Hepatocyte (in vitro differentiated cells): ENCODE measurements at regions not wholly inside any gene's neighbourhood (a gene's known extent, or its start where the extent isn't known, plus 50 kb on each side); places are given as distances from the start of the nearest gene placed in this dataset.
A peak's percentile ranks its signal among the peaks of the same experiment; 100 is the strongest.

Experiments
- DNase-seq: peaks from one replicate; pipeline ENCODE4 v3.0.0-alpha.2; 2016; ENCODE audit warnings: low spot score
- H2AFZ ChIP-seq: fragments of 200-600 bp; sonication (generic); 2 replicates; pipeline ENCODE4 v1.6.0; 2016; ENCODE audit warnings: antibody characterized with exemption, mild to moderate bottlenecking
- H3K27ac ChIP-seq: fragments of 200-600 bp; sonication (generic); 2 replicates; pipeline ENCODE4 v1.5.1; 2016; ENCODE audit warnings: mild to moderate bottlenecking
- H3K27me3 ChIP-seq: fragments of 200-600 bp; sonication (generic); 2 replicates; pipeline ENCODE4 v1.6.1; 2016
- H3K36me3 ChIP-seq: fragments of 200-600 bp; sonication (generic); replicated peaks from 2 replicates; pipeline ENCODE4 v1.5.1; 2016; ENCODE audit warnings: low read depth; ENCODE audit not compliant: insufficient read depth
- H3K4me1 ChIP-seq: fragments of 200-600 bp; sonication (generic); 2 replicates; pipeline ENCODE4 v1.5.1; 2016; ENCODE audit warnings: mild to moderate bottlenecking, moderate library complexity; ENCODE audit not compliant: insufficient read depth
- H3K4me2 ChIP-seq: fragments of 200-600 bp; sonication (generic); 2 replicates; pipeline ENCODE4 v1.6.0; 2016
- H3K4me3 ChIP-seq: fragments of 200-600 bp; sonication (generic); 2 replicates; pipeline ENCODE4 v1.5.1; 2016; ENCODE audit warnings: mild to moderate bottlenecking
- H3K79me2 ChIP-seq: fragments of 200-600 bp; sonication (generic); 2 replicates; pipeline ENCODE4 v1.6.0; 2017; ENCODE audit warnings: mild to moderate bottlenecking
- H3K9me2 ChIP-seq: fragments of 200-600 bp; sonication (generic); replicated peaks from 2 replicates; pipeline ENCODE4 v1.6.0; 2017; ENCODE audit warnings: mild to moderate bottlenecking; ENCODE audit not compliant: insufficient read depth
- H3K9me3 ChIP-seq: fragments of 200-600 bp; sonication (generic); 2 replicates; pipeline ENCODE4 v1.5.1; 2016; ENCODE audit warnings: low read depth, mild to moderate bottlenecking
- H4K20me1 ChIP-seq: fragments of 200-600 bp; sonication (generic); 2 replicates; pipeline ENCODE4 v1.6.0; 2016; ENCODE audit warnings: mild to moderate bottlenecking; ENCODE audit not compliant: insufficient read depth, poor library complexity, severe bottlenecking
- CTCF ChIP-seq: fragments of 200-600 bp; sonication (generic); IDR thresholded peaks from 2 replicates; pipeline ENCODE4 v1.5.1; 2016; ENCODE audit warnings: antibody characterized with exemption, mild to moderate bottlenecking; ENCODE audit not compliant: poor library complexity
- EZH2 ChIP-seq: fragments of 200-600 bp; sonication (generic); IDR thresholded peaks from 2 replicates; pipeline ENCODE4 v1.6.1; 2016; ENCODE audit warnings: antibody characterized with exemption, mild to moderate bottlenecking, borderline replicate concordance
- EZH2phosphoT487 ChIP-seq: fragments of 200-600 bp; sonication (generic); IDR thresholded peaks from one replicate; pipeline ENCODE4 v1.6.1; 2018; ENCODE audit warnings: antibody characterized with exemption, mild to moderate bottlenecking, low read depth, moderate library complexity; ENCODE audit not compliant: unreplicated experiment, severe bottlenecking
- WGBS: methylation state at CpG from one replicate; pipeline ENCODE4 v1.1.6; 2016; ENCODE audit warnings: low lambda C conversion rate; ENCODE audit errors: missing lambda C conversion rate; 5-methylcytosine and 5-hydroxymethylcytosine counted together

GRCh38 chr3:81406318-81406717 lies 355.1 kb downstream of the GBE1 start:
- Histone ChIP-seq H3K9me2 (no peaks in the 10 kb centered on the region), H3K27me3 (no peaks in the 10 kb centered on the region), H3K9me3 (no peaks in the 10 kb centered on the region), H2AFZ (no peak overlapping the region), H3K4me3 (no peak overlapping the region), H4K20me1 (no peaks in the 10 kb centered on the region), H3K27ac (no peak overlapping the region), H3K4me2 (no peak overlapping the region), H3K36me3 (no peaks in the 10 kb centered on the region), H3K4me1 (no peaks in the 10 kb centered on the region), H3K79me2 (no peaks in the 10 kb centered on the region)
- WGBS = 27% methylated on average over 1 of the region's 1 CpG
- TF ChIP-seq EZH2phosphoT487 (no peak), EZH2 (no peak), CTCF (no peak)
- no peak for DNase-seq

DNA sequence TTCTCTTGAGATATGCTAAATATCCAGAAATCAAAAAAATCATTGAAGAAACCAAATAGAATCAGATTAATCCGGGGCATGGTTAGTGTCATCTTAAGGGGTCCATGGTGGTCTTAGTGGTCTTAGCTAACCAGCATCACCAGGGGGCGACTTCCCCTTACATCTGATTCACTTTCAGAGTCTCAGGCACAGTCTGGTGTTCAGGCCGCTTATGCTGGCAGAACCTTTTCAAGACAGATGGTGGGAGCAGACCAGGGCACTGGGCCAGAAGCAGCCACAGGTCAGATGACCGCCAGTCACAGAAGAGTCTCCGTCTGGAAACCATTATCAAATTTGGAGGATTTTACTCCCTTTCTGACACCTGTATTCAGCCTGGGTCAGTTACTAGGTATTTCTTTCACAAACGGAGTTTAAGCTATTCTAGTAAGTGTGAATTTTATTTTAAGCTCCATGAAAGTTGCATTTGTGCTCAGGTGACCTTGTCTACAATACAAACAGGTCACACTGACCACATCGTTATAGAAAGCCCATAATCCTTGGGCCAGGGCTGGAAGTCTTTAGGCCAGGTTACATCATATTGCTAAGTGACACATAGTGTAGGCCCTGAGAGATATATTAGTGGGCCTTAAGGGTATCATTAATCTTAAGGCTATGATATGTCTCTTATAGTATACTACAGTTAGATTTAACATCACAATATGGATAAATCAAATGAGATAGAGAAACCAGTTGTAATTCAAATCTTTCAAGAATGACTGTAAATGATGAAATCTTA lies 365.5 kb downstream of the GBE1 start:
- no peak overlapping the region for H3K4me2 ChIP-seq
- DNase-seq = peak; percentile 6

GRCh38 chr3:81394651-81395524 lies 366.6 kb downstream of the GBE1 start:
- Histone ChIP-seq H3K79me2 (no peaks in the 10 kb centered on the region), H2AFZ (no peak overlapping the region), H3K9me2 (no peaks in the 10 kb centered on the region), H3K27ac (no peak overlapping the region), H3K36me3 (no peaks in the 10 kb centered on the region), H3K4me3 (no peak overlapping the region), H3K9me3 (no peaks in the 10 kb centered on the region), H3K4me1 (no peaks in the 10 kb centered on the region), H3K4me2 (no peak overlapping the region), H4K20me1 (no peaks in the 10 kb centered on the region), H3K27me3 (no peaks in the 10 kb centered on the region)
- TF ChIP-seq CTCF (no peak), EZH2phosphoT487 (peak; percentile 75)
- no peak for DNase-seq
- 70% methylated on average over 4 of the region's 4 CpGs for whole genome bisulfite sequencing

More for the DNA sequence above, 365.5 kb downstream of the GBE1 start:
- H3K27me3 ChIP-seq = no peaks in the 10 kb centered on the region
- H3K9me3 ChIP-seq = no peaks in the 10 kb centered on the region
- no peaks in the 10 kb centered on the region for H3K9me2 ChIP-seq
- WGBS = 62% methylated on average over 7 of the region's 7 CpGs
- H3K4me3 ChIP-seq = no peak overlapping the region
- H2AFZ ChIP-seq = no peak overlapping the region
- no peaks in the 10 kb centered on the region for H4K20me1 ChIP-seq
- H3K36me3 ChIP-seq = no peaks in the 10 kb centered on the region
- no peaks in the 10 kb centered on the region for H3K4me1 ChIP-seq
- no peaks in the 10 kb centered on the region for H3K79me2 ChIP-seq
- TF ChIP-seq CTCF (peak; percentile 15), EZH2phosphoT487 (no peak)
- no peak overlapping the region for H3K27ac ChIP-seq
